ENCODE measurements at regions not wholly inside any gene's neighbourhood (a gene's known extent, or its start where the extent isn't known, plus 50 kb on each side); places are given as distances from the start of the nearest gene placed in this dataset.

GRCh38 chr5:61697809-61698558 is 365.9 kb downstream of the ZSWIM6 start:
- TF ChIP-seq CTCF (IDR thresholded peaks at IDR 0.05) (no peak), POLR2AphosphoS5 (IDR thresholded peaks at IDR 0.05; ENCODE audit: insufficient read depth in 1 of 2, low read depth in 1 of 2) (no peak)

Measured in vagina (tissue), 2 donors.